HG02870 (cell line): ENCODE measurements at regions not wholly inside any gene's neighbourhood (a gene's known extent, or its start where the extent isn't known, plus 50 kb on each side); places are given as distances from the start of the nearest gene placed in this dataset.

Source experiments
- ATAC-seq: cut with Tn5 transposase; IDR thresholded peaks from one replicate; pipeline ENCODE4 v1.9.1; 2021; ENCODE audit warnings: mild to moderate bottlenecking, moderate library complexity; ENCODE audit not compliant: unreplicated experiment

DNA sequence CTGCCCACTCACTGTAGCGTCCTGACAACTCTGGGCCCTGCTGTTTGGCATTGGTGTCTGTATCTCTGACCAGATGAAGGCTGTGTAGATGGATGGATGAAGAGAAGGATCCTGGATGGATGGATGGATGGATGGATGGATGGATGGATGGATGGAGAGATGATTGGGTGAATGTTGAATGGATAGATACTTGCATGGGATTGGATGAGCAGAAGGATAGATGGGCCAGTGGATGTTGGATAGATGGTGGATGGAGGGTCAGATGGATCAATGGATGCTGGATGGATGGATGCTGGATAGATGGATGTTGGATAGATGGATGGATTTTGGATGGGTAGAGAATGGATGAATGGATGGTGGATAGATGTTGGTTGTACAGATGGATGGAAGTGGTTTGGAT, 179.6 kb upstream of the GSE1 start:
- ATAC-seq, result no peak

DNA sequence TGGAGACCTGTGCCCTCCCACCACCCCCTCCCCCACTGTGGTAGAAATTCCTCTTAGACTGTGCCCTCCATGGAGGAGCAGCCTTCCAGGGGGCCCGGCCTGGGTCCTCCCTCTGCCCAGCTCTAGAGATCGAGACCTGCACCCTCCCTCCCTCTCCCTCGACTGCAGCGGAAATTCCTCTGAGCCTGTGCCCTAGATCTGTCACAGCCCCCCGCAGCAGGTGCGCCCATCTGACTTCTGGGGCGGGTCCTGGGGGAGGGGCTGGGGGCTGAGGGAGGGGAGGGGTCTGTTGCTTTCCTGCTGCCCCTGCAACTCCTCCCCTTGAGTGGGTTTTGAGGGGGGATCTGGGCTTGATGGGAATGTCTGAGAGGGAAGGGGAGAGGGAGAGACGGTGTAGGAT, 177.8 kb upstream of the GSE1 start:
- ATAC-seq, result no peak

DNA sequence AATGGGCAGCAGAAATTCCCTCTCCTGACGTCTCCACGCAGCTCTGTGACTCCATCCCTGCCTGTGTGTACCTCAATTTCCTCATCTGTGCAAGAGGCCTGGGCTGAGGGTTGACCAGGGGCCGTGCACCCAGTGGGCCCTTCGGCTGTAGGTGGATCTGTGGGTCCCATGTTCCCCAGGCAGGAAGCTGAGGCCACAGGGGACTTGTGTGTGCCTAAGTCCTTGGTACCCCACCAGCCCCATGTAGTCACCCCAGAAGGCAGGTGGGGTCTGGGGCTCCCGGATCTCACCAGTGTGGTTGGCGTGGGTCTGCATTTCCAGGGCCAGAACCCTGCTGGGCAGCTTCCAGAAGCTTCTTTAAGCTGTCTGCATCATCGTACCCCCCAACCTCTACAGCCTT, 177.4 kb upstream of the GSE1 start:
- ATAC-seq, result no peak

DNA sequence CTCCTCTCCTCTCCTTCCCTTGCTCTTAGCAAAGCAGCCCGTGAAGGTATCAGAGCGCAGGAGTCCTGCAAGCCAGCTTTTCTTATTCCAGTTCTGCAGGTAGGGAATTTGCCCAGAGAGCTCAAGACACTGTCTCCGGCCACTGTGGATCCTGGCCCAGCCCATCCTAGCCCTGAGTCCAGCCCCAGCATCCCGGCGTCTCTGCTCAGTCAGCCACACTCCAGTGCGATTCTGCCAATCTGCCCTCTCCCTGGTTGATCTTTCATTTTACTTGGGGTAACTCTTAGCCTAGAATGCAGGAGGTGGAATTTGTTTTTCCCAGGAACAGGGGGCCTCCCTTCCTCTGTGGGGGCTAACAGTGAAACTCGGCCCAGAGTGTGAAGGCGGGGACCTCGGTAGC, 176.9 kb upstream of the GSE1 start:
- no peak for ATAC-seq

DNA sequence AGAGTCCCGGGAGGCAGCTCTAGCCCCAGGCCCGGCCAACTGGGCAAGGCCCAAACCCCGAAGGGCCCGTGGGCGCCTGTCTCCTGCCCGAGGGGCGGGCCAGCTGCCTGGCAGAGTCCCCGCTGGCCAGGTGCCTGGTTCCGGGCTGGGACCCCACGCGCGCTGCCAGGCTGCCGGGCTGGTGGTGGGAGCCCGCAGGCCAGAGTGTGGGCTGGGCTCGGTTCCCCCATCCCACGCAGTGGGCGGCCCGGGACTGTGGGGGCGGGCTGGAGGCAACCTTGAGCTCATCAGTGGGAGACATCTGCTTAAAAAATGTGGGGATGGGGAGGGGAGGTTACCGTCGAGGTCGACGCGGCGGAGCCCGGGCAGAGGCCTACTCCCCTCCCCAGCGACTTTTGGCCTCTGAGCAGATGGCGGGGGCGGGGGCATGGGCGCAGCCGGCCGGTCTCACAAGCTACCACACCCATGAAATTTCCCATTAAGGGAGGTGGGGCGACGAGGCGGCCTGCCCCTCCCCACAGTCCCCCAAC, 176.4 kb upstream of the GSE1 start:
- no peak for ATAC-seq

DNA sequence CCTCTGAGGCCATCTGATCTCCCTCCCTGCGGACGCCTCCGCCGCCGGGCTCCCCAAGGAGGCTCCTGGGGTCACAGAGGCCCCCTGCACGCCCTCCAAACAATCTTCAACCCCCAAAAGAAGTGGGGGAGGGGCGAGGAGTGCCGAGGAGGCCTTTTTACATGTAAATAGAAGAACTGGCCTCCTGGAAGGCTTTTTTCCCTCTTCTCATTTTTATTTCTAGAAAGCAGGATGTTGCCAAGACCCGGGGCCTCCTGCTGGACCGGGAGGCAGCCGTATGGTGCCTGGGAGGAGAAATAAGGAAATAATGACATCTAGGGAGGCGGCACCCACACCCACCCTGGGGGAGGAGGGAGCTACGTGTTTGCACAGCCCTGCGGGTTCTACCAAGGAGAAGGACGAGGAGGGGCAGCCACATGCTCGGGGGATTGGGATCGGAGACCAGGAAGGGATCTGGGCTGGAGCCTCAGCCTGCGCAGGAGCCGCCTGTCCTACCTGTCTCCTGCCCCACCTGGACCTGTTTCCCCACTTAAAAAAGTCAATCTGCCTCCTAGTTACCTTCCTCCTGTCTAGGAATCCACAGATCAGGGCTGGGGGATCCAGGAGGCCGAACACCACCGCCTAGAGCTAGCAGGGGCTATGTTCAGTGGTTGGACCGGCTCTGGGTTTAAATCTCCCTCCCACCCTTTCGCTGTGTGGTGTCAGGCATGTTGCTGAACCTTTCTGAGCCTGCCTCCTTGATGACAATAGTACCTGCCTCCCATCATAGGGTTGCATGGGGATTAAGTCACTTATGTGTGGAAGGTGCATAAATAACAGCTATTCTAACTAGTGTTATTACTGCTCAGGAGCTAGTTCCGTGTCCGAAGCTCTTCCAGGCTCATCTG, 175.7 kb upstream of the GSE1 start:
- no peak for ATAC-seq

DNA sequence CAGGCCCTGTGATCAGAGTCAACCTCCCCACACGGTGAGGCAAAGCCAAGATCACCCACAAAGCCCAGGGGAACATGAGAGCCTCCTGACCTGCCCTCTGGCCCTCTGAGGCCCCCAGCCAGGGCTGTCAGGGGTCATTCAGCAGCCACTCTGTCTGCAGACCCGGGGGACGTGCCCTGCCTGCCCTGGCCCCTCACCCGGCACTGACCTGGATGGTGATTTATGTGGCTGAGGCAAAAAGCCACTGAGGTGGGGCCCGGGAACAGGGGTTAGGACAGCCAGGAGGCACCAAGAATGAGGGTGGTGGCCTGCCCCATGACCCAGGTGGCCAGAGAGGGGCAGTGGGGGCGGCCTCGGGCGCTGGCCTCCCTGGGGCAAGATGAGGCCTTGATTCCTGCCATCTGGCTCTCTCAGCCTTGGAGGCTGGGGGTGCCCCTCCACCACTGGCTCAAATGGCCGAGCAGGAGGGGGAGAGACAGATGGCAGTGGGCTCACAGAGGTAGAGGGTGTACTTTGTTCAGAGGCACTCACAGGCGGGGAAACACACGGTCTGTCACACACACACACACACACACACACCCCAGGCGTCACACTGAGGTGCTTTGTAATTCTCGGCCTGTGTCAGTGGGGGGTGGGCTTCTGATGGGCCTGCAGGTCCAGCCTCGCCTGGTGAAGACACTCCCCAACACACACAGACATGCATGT, 174.0 kb upstream of the GSE1 start:
- no peak for ATAC-seq

DNA sequence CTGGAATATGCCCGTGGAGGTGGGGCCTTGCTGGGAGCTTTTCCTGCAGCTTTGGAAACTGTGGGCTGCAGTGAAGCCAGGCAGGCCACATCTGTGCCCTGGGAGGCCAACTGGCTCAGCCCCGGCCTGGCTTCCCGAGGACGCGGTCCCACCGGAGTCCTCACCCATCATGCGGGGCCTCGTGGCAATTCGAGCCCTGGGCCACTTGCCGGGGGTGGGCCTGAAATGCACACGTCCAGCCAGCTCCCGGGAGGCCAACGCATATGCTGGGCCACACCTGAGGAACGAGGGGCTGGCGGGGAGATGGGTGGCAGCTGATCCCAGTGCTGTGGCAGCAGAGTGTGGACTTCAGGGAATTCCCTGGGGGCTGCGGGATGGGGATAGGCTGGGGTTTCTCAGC, 172.4 kb upstream of the GSE1 start:
- ATAC-seq, result no peak

DNA sequence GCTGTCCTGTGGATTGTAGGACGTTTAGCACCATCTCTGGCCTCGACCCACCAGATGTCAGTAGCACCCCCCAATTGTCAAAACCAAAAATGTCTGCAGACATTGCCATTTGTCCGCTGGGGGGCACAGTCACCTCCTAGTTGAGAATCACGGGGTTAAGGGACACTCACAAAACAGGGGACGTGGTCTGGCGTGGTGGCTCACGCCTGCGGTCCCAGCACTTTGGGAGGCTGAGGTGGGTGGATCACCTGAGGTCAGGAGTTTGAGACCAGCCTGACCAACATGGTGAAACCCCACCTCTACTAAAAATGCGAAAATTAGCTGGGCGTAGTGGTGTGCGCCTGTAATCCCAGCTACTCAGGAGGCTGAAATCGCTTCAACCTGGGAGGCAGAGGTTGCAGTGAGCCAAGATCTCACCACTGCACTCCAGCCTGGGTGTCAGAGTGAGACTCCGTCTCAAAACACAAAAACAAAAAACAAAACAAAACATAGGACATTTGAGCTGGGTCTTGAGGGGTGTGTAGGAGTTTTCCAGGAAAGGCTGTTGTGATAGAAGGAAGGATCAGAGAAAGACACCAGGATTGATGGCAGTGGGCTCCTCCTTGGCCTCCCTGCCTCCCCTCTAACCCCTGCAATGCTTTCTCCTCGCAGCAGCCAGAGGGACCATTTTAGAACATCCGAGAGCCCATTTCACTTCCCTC, 171.8 kb upstream of the GSE1 start:
- no peak for ATAC-seq

DNA sequence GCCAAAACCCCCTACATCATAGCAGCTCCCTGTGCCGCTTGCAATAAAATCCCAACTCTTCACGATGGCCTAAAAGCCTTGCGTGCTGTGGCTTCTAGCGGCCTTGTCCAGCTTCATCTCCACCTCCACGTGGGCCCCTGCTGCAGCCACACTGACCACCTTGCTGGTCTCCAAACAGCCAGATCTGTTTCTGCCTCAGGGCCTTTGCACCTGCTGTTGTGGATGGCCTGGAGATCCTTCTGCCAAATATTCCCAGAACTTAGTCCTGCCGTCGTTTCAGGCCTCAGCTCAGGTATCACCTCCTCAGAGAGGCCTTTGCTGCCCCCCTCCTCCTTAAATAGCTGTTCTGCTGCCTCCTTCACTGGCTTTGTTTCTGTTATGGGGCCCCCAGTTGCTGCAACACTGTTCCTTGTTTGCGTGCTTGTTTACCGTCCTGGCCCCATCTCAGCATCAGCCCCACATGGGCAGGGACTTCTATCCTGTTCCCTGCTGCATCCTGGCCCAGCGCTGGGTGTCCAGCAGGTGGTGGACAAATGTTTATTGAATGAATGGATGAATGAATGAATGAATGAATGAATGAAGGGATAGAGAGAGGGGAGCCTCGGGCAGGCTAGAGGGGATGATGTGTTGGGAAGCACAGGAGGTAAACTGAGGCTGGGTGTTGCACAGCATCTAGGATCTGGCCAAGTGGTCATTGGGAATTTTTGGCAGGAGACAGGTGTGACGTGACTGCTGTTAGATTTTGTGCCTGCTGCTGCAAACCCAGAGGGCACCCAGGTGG, 171.0 kb upstream of the GSE1 start:
- no peak for ATAC-seq

DNA sequence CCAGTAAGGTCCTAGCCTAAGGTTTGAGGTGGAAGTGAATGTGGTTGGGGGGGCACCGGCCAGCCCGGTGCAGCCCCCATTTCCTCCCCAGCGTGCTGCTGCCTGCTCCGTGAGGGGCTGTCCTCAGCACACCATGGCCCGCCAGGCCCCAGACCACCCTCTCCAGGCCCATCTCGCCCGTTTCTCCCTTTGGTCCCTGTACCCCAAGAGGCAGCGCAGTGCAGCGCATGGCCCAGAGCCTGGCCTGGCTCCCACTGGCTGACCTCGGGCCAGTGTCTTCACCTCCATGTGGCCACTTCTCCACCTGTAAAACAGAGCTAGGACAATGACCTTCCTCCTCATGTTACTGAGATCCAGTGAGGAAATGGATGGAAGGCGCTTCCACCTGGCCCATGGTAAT, 170.0 kb upstream of the GSE1 start:
- no peak for ATAC-seq

DNA sequence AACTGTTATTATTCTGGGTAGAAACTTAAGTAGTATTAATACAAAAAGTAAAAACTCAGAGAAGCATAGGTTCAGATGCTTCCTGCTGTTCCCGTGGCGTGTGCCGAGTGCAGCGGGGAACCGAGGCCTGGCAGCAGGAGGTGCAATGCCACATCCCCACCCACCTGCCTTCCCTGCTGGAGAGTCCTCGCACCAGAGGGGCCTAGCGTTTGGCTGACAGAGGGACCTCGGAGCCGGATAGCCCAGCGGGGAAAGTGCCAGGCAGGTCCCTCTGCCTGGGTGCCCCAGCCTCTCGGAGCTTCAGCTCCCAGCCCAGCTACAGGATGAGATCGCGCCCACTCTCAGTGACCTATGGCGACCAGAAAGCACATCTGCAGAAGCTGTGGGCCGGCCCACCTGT, 169.6 kb upstream of the GSE1 start:
- ATAC-seq, result no peak

DNA sequence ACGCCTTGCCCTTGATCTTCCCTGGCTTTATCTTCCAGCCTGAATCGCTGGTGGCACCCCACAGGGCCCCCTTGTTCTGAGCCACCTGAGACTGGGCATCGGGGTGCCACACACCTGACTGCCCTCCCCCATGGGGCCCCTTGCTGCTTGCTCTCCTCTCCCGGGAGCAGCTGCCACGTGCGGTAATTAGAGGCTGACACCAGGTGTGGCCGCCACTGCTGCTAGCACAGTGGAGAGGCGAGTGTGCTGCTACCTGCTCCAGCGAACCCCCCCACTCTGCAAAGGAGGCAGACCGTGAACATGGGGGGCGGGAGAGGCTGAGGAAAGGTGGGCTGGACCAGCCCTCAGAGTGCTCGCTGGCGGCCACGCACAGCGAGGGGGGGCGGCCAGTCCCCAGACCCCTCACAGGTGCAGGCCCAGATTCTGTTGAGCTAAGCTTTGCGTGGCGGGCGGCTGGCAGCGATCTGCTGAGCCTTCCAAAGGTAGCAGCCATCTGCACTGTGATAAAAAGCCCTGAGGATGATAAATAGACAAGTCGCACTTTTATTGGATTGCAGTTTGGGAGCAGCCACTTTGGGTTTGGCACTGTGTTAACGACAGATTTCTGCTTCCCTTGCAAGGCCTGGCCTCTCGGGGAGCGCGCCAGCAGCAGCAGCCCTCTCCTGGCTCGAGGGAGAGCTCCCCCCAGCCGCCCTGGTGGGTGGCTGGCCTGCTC, 167.9 kb upstream of the GSE1 start:
- ATAC-seq, result no peak

DNA sequence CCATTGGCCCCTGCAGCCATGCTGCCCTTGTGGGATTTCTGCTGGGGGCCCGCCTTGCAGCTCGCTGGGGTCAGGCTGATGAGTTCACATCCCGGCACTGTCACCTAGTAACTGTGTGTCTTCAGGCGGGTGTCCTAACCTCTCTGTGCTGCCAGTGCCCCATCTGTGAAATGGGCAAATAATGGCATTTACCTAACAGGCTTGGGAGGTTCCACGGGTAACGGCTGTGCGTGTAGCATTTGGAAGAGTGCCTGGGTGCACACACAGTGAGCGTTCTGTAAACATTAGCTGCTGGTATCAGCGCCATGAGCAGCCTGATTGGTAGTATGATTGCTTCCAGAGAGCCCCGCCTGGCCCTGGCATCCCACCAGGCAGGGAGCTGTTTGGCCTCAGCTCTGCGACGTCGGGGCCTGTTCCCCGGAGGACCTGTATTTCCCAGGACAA, 167.3 kb upstream of the GSE1 start:
- no peak for ATAC-seq

DNA sequence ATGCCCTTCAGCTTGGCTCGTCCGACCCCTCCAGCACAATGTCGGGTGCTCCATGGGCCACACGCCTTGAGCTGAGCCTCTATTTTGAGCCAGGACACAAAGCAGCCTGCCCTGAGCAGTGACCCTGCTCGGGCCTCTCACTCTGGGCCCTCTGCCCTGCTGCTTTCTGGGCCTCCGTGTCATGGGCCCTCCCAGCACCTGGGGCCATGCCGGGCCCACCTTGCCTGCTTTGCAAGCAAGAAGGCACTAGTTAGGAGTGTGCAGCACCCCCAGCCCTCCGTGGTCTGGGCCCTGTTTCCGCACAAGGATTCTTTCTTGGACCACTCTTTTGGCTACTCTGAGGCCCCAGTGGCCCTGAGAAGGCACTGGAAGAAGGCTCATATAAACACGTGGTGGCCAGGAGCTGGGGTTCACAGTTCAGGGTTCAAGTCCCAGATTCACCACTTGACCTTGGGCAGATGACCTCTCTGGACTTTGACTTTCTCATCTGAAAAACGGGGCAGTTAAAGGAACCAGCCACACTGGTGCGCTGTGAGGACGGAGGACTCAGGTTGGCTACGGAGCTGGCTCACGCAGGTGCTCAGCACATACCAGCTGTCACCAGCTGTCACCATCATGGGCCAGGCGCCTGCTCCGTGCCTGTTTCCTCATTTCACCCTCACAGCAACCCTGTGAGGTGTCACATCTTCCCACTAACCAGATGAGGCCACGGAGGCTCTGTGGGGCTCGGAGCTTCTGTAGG, 166.0 kb upstream of the GSE1 start:
- ATAC-seq, result no peak

DNA sequence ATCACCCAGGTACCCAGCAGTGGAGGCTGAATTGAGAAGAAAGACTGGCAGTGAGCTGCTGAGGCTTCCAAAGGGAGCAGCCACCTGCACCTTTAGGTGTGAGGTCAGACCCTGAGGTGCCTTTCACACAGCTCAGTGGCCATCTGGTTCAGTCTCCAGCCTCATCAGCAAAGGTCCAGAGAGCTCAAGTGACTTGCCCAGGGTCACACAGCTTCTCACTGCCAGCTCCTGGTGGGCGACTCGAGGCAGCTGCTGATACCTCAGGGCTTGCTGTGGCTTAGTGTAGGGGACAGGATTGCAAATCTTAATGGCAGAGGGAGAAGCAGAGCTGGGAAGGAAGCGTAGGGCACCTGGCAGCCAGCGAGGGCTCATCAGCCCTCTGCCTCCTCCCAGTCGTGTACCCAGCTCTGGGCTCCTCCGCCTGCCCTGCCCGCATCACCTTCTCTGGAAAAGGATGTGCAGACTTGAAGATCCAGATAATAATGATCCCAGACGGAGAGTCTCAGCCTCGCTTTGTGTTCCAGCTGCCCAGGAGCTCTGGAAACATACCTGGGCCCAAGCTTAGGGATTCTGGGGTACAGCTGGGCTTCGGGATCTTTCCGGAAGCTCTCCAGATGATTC, 165.3 kb upstream of the GSE1 start:
- ATAC-seq, result no peak

DNA sequence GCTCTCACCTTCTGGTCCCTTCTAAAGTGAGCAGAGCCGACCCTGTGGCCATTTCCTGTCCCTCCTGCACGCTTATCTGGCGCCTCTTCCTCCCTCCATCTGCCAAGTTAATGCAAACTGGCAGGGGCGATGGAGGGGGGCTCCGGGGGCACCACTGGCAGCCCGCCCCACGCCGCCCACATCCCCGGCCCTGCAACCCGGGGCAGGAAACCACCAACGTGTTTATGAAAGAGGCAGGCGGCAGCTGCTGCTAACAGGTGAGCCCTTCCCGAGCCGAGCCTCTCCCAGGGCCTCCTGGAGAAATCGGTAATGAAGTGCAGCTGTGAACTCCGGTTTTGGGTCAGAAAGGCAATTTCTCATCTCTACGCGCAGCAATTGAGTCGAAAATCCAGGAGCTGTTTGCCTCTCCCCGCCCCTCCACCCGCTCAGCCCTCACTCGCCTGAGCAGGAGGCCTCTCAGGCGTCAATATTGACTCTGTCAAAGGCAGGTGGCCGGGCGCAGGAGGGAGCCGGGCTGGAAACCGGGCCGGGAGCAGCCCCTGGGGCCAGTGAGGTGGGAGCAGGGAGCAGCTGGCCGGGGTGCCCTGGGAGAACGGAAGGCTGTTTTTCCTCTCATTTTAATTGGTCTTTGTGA, 164.4 kb upstream of the GSE1 start:
- no peak for ATAC-seq

DNA sequence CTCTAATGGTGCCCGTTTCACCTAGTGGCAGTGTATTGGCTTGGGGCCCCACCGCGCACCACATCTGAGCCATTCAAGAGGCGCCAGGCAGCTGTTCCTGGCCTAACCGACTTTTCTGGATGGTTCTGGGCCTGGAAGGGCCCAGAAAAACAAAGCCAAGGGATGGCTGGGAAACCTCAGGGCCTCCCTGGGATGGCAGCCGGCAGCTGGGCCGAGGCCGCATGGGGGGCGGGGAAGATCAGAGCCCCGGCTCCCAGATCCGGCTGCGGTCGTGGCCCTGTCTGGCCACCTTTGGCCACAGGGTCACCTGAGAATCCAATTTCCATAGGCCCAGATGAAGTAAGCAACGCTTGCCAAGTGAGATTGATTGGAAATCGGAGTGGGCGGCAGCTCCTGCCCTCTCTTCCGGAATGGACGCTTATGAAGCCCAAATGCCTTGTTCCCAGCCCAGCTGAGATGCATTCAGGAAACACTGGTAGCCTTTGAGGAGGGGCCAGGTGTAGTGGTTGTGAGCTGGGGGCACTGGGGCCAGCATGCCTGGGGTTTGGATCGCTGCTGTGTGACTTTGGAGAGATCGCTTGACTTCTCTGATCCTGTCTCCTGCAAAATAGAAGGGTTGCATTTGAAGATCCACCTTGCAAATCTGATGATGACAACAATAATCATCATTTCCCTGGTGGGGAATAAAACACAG, 163.8 kb upstream of the GSE1 start:
- no peak for ATAC-seq
